ENCODE measurements at regions not wholly inside any gene's neighbourhood (a gene's known extent, or its start where the extent isn't known, plus 50 kb on each side); places are given as distances from the start of the nearest gene placed in this dataset.

DNA sequence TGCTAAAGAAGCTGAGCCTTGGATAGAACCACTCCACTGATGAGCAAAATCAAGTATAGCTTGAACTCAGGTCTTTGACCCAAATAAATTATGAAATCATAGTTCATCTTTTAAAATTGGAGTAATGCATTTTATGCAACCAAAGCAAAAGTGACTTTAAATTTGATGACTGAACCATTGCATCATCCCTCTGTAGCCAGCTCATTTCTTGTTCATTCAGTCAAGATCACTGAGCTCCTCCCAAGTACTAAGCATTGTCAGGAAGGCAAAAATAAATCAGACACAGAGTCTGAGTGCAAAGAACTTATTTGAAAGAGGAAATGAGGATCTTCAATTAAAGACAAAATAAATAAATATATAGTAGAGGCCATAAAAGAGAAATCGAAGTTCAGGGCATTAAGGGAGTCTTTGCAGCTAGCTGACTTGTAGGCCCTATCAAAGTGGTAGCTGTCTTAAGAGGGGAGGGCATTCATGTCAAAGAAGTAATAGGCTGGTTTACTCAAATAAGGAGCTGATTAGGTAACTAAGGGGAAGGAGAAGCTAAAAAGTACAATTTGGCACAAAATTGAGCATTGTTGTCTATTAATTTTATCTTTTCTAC, 411.8 kb downstream of the MTX2 start:
- H3K9me3 ChIP-seq (ENCODE audit: low read length), result no peaks in the 10 kb centered on the region
- H3K9me2 ChIP-seq (ENCODE audit: insufficient read depth, low read length), result no peaks in the 10 kb centered on the region
- no peaks in the 10 kb centered on the region for H3K4me1 ChIP-seq (ENCODE audit: insufficient read depth, low read length, poor library complexity, severe bottlenecking)
- intact Hi-C loops (cut with micrococcal nuclease; ENCODE audit: unreplicated experiment), result no loop called here
- no TSS peak for BruUV-seq (replicated peaks)
- H2AFZ ChIP-seq (ENCODE audit: low read length), result no peak overlapping the region
- H3K36me3 ChIP-seq (ENCODE audit: insufficient read depth, low read length), result no peaks in the 10 kb centered on the region
- no peak overlapping the region for H3K4me2 ChIP-seq (ENCODE audit: low read length)
- ChIA-PET POLR2A (interaction anchor here (0.9 kb wide), 1 partner anchor 17 kb away, joined by 3 read pairs; no protein-coding TSS in a partner anchor), CTCF (ENCODE audit: unreplicated experiment) (no interaction called here)
- TF ChIP-seq EZH2phosphoT487 (IDR thresholded peaks at IDR 0.05; ENCODE audit: borderline replicate concordance, low read depth, low read length), result no peak
- TF ChIP-seq, protein P1, sequence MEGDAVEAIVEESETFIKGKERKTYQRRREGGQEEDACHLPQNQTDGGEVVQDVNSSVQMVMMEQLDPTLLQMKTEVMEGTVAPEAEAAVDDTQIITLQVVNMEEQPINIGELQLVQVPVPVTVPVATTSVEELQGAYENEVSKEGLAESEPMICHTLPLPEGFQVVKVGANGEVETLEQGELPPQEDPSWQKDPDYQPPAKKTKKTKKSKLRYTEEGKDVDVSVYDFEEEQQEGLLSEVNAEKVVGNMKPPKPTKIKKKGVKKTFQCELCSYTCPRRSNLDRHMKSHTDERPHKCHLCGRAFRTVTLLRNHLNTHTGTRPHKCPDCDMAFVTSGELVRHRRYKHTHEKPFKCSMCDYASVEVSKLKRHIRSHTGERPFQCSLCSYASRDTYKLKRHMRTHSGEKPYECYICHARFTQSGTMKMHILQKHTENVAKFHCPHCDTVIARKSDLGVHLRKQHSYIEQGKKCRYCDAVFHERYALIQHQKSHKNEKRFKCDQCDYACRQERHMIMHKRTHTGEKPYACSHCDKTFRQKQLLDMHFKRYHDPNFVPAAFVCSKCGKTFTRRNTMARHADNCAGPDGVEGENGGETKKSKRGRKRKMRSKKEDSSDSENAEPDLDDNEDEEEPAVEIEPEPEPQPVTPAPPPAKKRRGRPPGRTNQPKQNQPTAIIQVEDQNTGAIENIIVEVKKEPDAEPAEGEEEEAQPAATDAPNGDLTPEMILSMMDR (conservative IDR thresholded peaks at IDR 0.05; ENCODE audit: low read length), result no peak
- H3K79me2 ChIP-seq (ENCODE audit: insufficient read depth, low read depth, low read length), result no peaks in the 10 kb centered on the region
- no peaks in the 10 kb centered on the region for H4K20me1 ChIP-seq (ENCODE audit: insufficient read depth, low read length)
- H3K27ac ChIP-seq (ENCODE audit: low read depth, low read length, poor library complexity, severe bottlenecking), result no peak overlapping the region
- no peak overlapping the region for H3K4me3 ChIP-seq (ENCODE audit: low read depth, low read length, poor library complexity, severe bottlenecking)
- DNase-seq (ENCODE audit: low spot score), result no peak

DNA sequence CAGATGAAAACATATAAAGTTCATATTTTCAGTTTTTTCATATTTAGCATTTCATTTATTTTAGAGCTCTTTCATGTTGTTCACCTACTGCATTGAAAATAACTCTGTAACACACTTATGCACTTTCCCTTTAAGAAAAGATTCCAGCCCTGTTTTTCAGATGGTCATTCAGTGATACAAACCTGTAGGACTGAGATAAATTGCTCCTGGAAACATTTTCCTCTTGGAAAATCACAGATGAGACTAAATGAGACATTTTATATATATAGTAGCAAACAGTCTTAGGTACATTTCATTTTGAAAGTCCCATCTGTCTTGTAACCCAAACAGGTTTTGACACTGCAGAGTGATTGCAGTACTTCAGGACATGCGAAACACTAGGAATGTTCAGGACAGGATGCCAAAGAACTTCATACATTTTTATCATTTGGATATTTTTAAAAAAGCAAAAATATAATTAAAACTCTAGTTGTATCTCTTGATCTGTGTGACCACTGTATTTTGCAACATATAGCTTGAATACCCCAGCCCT, 412.4 kb downstream of the MTX2 start:
- Histone ChIP-seq H3K27ac (ENCODE audit: low read depth, low read length, poor library complexity, severe bottlenecking) (no peak overlapping the region), H3K9me2 (ENCODE audit: insufficient read depth, low read length) (no peaks in the 10 kb centered on the region), H3K36me3 (ENCODE audit: insufficient read depth, low read length) (no peaks in the 10 kb centered on the region), H3K4me2 (ENCODE audit: low read length) (no peak overlapping the region), H4K20me1 (ENCODE audit: insufficient read depth, low read length) (no peaks in the 10 kb centered on the region), H3K79me2 (ENCODE audit: insufficient read depth, low read depth, low read length) (no peaks in the 10 kb centered on the region), H3K4me3 (ENCODE audit: low read depth, low read length, poor library complexity, severe bottlenecking) (no peak overlapping the region), H3K9me3 (ENCODE audit: low read length) (no peaks in the 10 kb centered on the region), H3K4me1 (ENCODE audit: insufficient read depth, low read length, poor library complexity, severe bottlenecking) (no peaks in the 10 kb centered on the region), H2AFZ (ENCODE audit: low read length) (no peak overlapping the region)
- no TSS peak for BruUV-seq (replicated peaks)
- no peak for DNase-seq (ENCODE audit: low spot score)
- ChIA-PET CTCF (ENCODE audit: unreplicated experiment) (no interaction called here), POLR2A (interaction anchor here (0.5 to 0.9 kb wide), 3 partner anchors 17 to 132 kb away, joined by 3 to 4 read pairs (median 3); no protein-coding TSS in a partner anchor)
- intact Hi-C loops (cut with micrococcal nuclease; ENCODE audit: unreplicated experiment), result no loop called here
- TF ChIP-seq, protein P1 (conservative IDR thresholded peaks at IDR 0.05; ENCODE audit: low read length), result no peak
- no peak for TF ChIP-seq EZH2phosphoT487 (IDR thresholded peaks at IDR 0.05; ENCODE audit: borderline replicate concordance, low read depth, low read length)

DNA sequence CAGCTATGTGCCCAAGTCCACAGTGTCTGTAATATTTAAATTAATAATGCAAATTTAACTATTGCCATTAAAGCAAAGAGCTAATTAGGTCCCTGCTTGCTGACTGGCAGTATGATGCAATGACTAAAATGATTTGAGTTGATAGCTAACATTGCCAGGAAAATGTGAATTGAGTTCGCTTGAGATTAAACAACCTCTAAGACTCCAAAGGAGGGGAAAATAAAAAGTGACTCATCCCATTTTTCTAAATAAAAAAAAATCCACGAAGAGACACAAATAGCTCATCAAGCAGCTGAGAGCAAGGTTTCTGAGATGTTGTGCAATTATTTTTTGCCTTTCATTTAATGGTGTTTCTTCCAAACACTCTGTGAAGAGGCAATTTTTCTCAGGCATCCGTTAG, 413.0 kb downstream of the MTX2 start:
- Histone ChIP-seq H3K4me1 (ENCODE audit: insufficient read depth, low read length, poor library complexity, severe bottlenecking) (no peaks in the 10 kb centered on the region), H3K4me2 (ENCODE audit: low read length) (no peak overlapping the region)
- TF ChIP-seq EZH2phosphoT487 (IDR thresholded peaks at IDR 0.05; ENCODE audit: borderline replicate concordance, low read depth, low read length), result no peak
- TF ChIP-seq, protein P1 (conservative IDR thresholded peaks at IDR 0.05; ENCODE audit: low read length), result no peak

More for the DNA sequence above, 413.0 kb downstream of the MTX2 start:
- Histone ChIP-seq H4K20me1 (ENCODE audit: insufficient read depth, low read length) (no peaks in the 10 kb centered on the region), H3K27ac (ENCODE audit: low read depth, low read length, poor library complexity, severe bottlenecking) (no peak overlapping the region), H3K36me3 (ENCODE audit: insufficient read depth, low read length) (no peaks in the 10 kb centered on the region), H3K9me3 (ENCODE audit: low read length) (no peaks in the 10 kb centered on the region), H3K79me2 (ENCODE audit: insufficient read depth, low read depth, low read length) (no peaks in the 10 kb centered on the region), H3K4me3 (ENCODE audit: low read depth, low read length, poor library complexity, severe bottlenecking) (no peak overlapping the region), H3K9me2 (ENCODE audit: insufficient read depth, low read length) (no peaks in the 10 kb centered on the region), H2AFZ (ENCODE audit: low read length) (no peak overlapping the region)
- intact Hi-C loops (cut with micrococcal nuclease; ENCODE audit: unreplicated experiment), result no loop called here
- BruUV-seq (replicated peaks), result no TSS peak
- ChIA-PET CTCF (ENCODE audit: unreplicated experiment) (no interaction called here), POLR2A (interaction anchor here (0.5 to 0.7 kb wide), 3 partner anchors 12 to 132 kb away, joined by 3 to 4 read pairs (median 4); no protein-coding TSS in a partner anchor)
- DNase-seq (ENCODE audit: low spot score), result no peak
